ENCODE measurements at regions not wholly inside any gene's neighbourhood (a gene's known extent, or its start where the extent isn't known, plus 50 kb on each side); places are given as distances from the start of the nearest gene placed in this dataset.

GRCh38 chr2:12300927-12301326, 415.8 kb upstream of the TRIB2 start:
- Histone ChIP-seq H3K4me1 (ENCODE audit: low read length) (no peaks in the 10 kb centered on the region), H3K27ac (ENCODE audit: low read length) (no peak overlapping the region), H2AFZ (ENCODE audit: low read depth, low read length) (no peak overlapping the region), H3K79me2 (ENCODE audit: low read length) (no peaks in the 10 kb centered on the region), H4K20me1 (ENCODE audit: insufficient read depth, low read length) (no peaks in the 10 kb centered on the region), H3K9ac (ENCODE audit: low read length) (no peak overlapping the region), H3K36me3 (replicated peaks; ENCODE audit: low read depth, low read length) (no peaks in the 10 kb centered on the region), H3K9me3 (ENCODE audit: insufficient read depth, low read length) (no peaks in the 10 kb centered on the region), H3K4me3 (ENCODE audit: low read length) (no peak overlapping the region), H3K4me2 (ENCODE audit: low read length) (no peak overlapping the region), H3K27me3 (ENCODE audit: low read depth, low read length) (peaks cover 35% of the 10 kb centered on the region)
- no peak for TF ChIP-seq CTCF (IDR thresholded peaks at IDR 0.05; ENCODE audit: low read depth, low read length)
- no peak for TF ChIP-seq EZH2phosphoT487 (IDR thresholded peaks at IDR 0.05; ENCODE audit: low read depth)

- no peaks in the 10 kb centered on the region for H3K79me2 ChIP-seq (ENCODE audit: low read length)
- H3K27ac ChIP-seq (ENCODE audit: low read length): no peak overlapping the region
- H3K4me1 ChIP-seq (ENCODE audit: low read length): no peaks in the 10 kb centered on the region
- no peaks in the 10 kb centered on the region for H3K9me3 ChIP-seq (ENCODE audit: insufficient read depth, low read length)
- H3K4me2 ChIP-seq (ENCODE audit: low read length): no peak overlapping the region
- H4K20me1 ChIP-seq (ENCODE audit: insufficient read depth, low read length): no peaks in the 10 kb centered on the region
- no peak overlapping the region for H3K9ac ChIP-seq (ENCODE audit: low read length)
- no peaks in the 10 kb centered on the region for H3K36me3 ChIP-seq (replicated peaks; ENCODE audit: low read depth, low read length)
- no peak overlapping the region for H2AFZ ChIP-seq (ENCODE audit: low read depth, low read length)
- H3K27me3 ChIP-seq (ENCODE audit: low read depth, low read length): peaks cover 23% of the 10 kb centered on the region; the same call in 1 of the 2 replicates
- TF ChIP-seq CTCF (IDR thresholded peaks at IDR 0.05; ENCODE audit: low read depth, low read length) (no peak), EZH2phosphoT487 (IDR thresholded peaks at IDR 0.05; ENCODE audit: low read depth) (no peak)
- no peak overlapping the region for H3K4me3 ChIP-seq (ENCODE audit: low read length)
Observed at GRCh38 chr2:12302140-12302539, 414.6 kb upstream of the TRIB2 start.

- H3K4me2 ChIP-seq (ENCODE audit: low read length): no peak overlapping the region
Observed at GRCh38 chr2:12302691-12303090, 414.0 kb upstream of the TRIB2 start.

More at GRCh38 chr2:12302691-12303090, 414.0 kb upstream of the TRIB2 start:
- TF ChIP-seq CTCF (IDR thresholded peaks at IDR 0.05; ENCODE audit: low read depth, low read length): no peak
- TF ChIP-seq EZH2phosphoT487 (IDR thresholded peaks at IDR 0.05; ENCODE audit: low read depth): no peak
- H3K36me3 ChIP-seq (replicated peaks; ENCODE audit: low read depth, low read length): no peaks in the 10 kb centered on the region
- no peak overlapping the region for H2AFZ ChIP-seq (ENCODE audit: low read depth, low read length)
- H3K9ac ChIP-seq (ENCODE audit: low read length): no peak overlapping the region
- H3K9me3 ChIP-seq (ENCODE audit: insufficient read depth, low read length): no peaks in the 10 kb centered on the region
- H3K4me1 ChIP-seq (ENCODE audit: low read length): no peaks in the 10 kb centered on the region
- no peak overlapping the region for H3K27ac ChIP-seq (ENCODE audit: low read length)
- H3K4me3 ChIP-seq (ENCODE audit: low read length): no peak overlapping the region
- no peaks in the 10 kb centered on the region for H3K79me2 ChIP-seq (ENCODE audit: low read length)
- peaks cover 20% of the 10 kb centered on the region; the same call in 1 of the 2 replicates for H3K27me3 ChIP-seq (ENCODE audit: low read depth, low read length)
- no peaks in the 10 kb centered on the region for H4K20me1 ChIP-seq (ENCODE audit: insufficient read depth, low read length)
